GM23248 (cell line): ENCODE measurements at regions not wholly inside any gene's neighbourhood (a gene's known extent, or its start where the extent isn't known, plus 50 kb on each side); places are given as distances from the start of the nearest gene placed in this dataset.

Source experiments
- EZH2 ChIP-seq: fragments of 200-600 bp; sonication (generic); IDR thresholded peaks from 2 replicates; pipeline ENCODE4 v1.6.1; 2018; ENCODE audit warnings: antibody characterized with exemption, mild to moderate bottlenecking; ENCODE audit not compliant: insufficient read depth, poor library complexity, severe bottlenecking
- EZH2phosphoT487 ChIP-seq: fragments of 200-600 bp; sonication (generic); IDR thresholded peaks from 2 replicates; pipeline ENCODE4 v1.6.1; 2018; ENCODE audit warnings: antibody characterized with exemption, moderate library complexity, mild to moderate bottlenecking, low read depth; ENCODE audit not compliant: insufficient read depth

DNA sequence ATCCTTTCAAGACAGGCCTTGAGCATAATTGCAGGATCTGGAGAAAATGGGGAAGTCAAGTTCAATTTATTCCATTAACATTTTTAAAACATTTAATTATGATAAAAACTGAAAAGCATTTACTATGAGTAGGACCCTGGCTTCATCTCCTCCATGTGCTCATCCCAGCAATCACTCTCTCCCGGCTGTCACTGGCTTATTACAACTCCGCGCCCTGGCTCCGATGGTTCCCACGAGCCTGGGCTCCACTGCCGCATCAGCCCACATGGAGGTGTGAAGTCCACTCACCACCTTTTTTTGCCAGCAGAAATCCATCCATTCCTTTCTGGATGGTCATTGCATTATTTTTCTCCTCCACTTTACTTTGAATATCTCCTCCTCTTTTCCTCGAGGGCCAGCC is 194.4 kb downstream of the EMP1 start:
- TF ChIP-seq EZH2phosphoT487, result no peak
- no peak for TF ChIP-seq EZH2
